ENCODE measurements at regions not wholly inside any gene's neighbourhood (a gene's known extent, or its start where the extent isn't known, plus 50 kb on each side); places are given as distances from the start of the nearest gene placed in this dataset.

GRCh38 chr14:97353102-97353501, 555.9 kb downstream of the VRK1 start:
- TF ChIP-seq EZH2 (IDR thresholded peaks at IDR 0.05; ENCODE audit: insufficient read depth, poor library complexity, severe bottlenecking) (no peak), EZH2phosphoT487 (IDR thresholded peaks at IDR 0.05; ENCODE audit: insufficient read depth, low read depth) (no peak)

Measured in GM23248 (cell line).